HepG2 (cell line): ENCODE measurements at regions not wholly inside any gene's neighbourhood (a gene's known extent, or its start where the extent isn't known, plus 50 kb on each side); places are given as distances from the start of the nearest gene placed in this dataset.

Experiments
- ATAC-seq: fragments of 200-7000 bp; cut with Tn5 transposase; 3 replicates; pipeline ENCODE4 v1.9.1; 2020; ENCODE audit warnings: mild to moderate bottlenecking, moderate library complexity
- BruUV-seq: library from RNA; stranded (reverse); fragments of 400-500 nt; replicated peaks from 2 replicates; lab custom pipeline; 2021; lab: Mats Ljungman, UMichigan
- CTCF ChIA-PET: fragments of 300-600 bp; formaldehyde crosslinking; extraction: SDS; loops from one replicate; lab custom pipeline; 2021; ENCODE audit warnings: low total read pairs, inconsistent platforms, low intra/inter-chr PET ratio; lab: Yijun Ruan, JAX
- POLR2A ChIA-PET: fragments of 350-600 bp; sonication (Branson Sonifier 250); formaldehyde crosslinking; loops from one replicate; lab custom pipeline; 2020; ENCODE audit warnings: antibody characterized with exemption, inconsistent platforms; lab: Yijun Ruan, JAX
- DNase-seq: peaks from one replicate; pipeline ENCODE4 v3.0.0-alpha.2; 2015; ENCODE audit warnings: low spot score
- FAIRE-seq: peaks from 3 replicates; lab custom pipeline; 2011; peaks lifted over from hg19 to GRCh38; lab: Jason Lieb, UNC
- H2AFZ ChIP-seq: one replicate; pipeline ENCODE4 v1.6.1; 2011; ENCODE audit warnings: low read length, inconsistent platforms
- H3K27ac ChIP-seq: fragments of 300-600 bp; 3 replicates; pipeline ENCODE4 v1.8.0; 2011; ENCODE audit warnings: mixed run types, mild to moderate bottlenecking, mixed read lengths, low read length, inconsistent platforms; ENCODE audit not compliant: insufficient read depth; ENCODE audit errors: extremely low read length
- H3K27me3 ChIP-seq, 2 experiments: fragments of 200-600 bp in 1 of 2; 2 replicates in 1 of 2; 3 replicates in 1 of 2; pipeline versions ENCODE4 v1.6.0 to v1.8.0; 2011; ENCODE audit warnings: low read length in 2 of 2, mild to moderate bottlenecking in 2 of 2, moderate library complexity in 2 of 2, inconsistent platforms in 1 of 2; ENCODE audit not compliant: insufficient read depth in 2 of 2, control insufficient read depth in 1 of 2
- H3K36me3 ChIP-seq, 2 experiments: fragments of 200-600 bp in 1 of 2; replicated peaks in 1 of 2; 2 replicates in 1 of 2; 3 replicates in 1 of 2; pipeline versions ENCODE4 v1.5.1 to v1.8.0; 2011; ENCODE audit warnings: low read length in 2 of 2, inconsistent platforms in 1 of 2; ENCODE audit not compliant: insufficient read depth in 2 of 2, control insufficient read depth in 1 of 2
- H3K4me1 ChIP-seq: 2 replicates; pipeline ENCODE4 v1.5.1; 2012; ENCODE audit warnings: low read length, inconsistent platforms; ENCODE audit not compliant: insufficient read depth
- H3K4me2 ChIP-seq: 2 replicates; pipeline ENCODE4 v1.6.0; 2011; ENCODE audit warnings: low read depth, low read length, inconsistent platforms
- H3K4me3 ChIP-seq, 3 experiments: fragments of 200-600 bp in 1 of 3; sonication (generic), shearing (Covaris generic) in 1 of 3; replicated peaks in 1 of 3; 2 replicates each; pipeline ENCODE4 v1.5.1; 2011 to 2016; ENCODE audit warnings: low read length in 3 of 3, inconsistent platforms in 2 of 3, low read depth in 2 of 3, mild to moderate bottlenecking in 2 of 3, control low read depth in 1 of 3, mixed read lengths in 1 of 3; ENCODE audit not compliant: insufficient read depth in 1 of 3
- H3K79me2 ChIP-seq: one replicate; pipeline ENCODE4 v1.6.1; 2011; ENCODE audit warnings: low read length, inconsistent platforms; ENCODE audit not compliant: insufficient read depth
- H3K9ac ChIP-seq: 2 replicates; pipeline ENCODE4 v1.6.0; 2011; ENCODE audit warnings: mild to moderate bottlenecking, low read depth, low read length, inconsistent platforms; ENCODE audit not compliant: insufficient read depth
- H3K9me3 ChIP-seq: 2 replicates; pipeline ENCODE4 v1.5.1; 2012; ENCODE audit warnings: mild to moderate bottlenecking, low read length
- H4K20me1 ChIP-seq: 2 replicates; pipeline ENCODE4 v1.6.0; 2011; ENCODE audit warnings: inconsistent platforms, mild to moderate bottlenecking, low read length, moderate library complexity; ENCODE audit not compliant: insufficient read depth
- ZBTB46 ChIP-seq: sonication (generic); formaldehyde crosslinking; IDR thresholded peaks from 2 replicates; pipeline ENCODE4 v1.4.0; 2020; ENCODE audit warnings: mild to moderate bottlenecking, missing genetic modification reagents, borderline replicate concordance
- ZFP41 ChIP-seq: sonication (generic); formaldehyde crosslinking; IDR thresholded peaks from 2 replicates; pipeline ENCODE4 v1.4.0; 2020; ENCODE audit warnings: mild to moderate bottlenecking, missing genetic modification reagents, borderline replicate concordance
- WGBS: methylation state at CpG from one replicate; pipeline ENCODE4 v1.1.6; 2017; ENCODE audit warnings: low lambda C conversion rate; 5-methylcytosine and 5-hydroxymethylcytosine counted together
- in situ Hi-C: cut with HindIII; loops from 2 replicates; pipeline ENCODE4 v1.10.0; 2017; ENCODE audit warnings: low pct_unique_long_range_greater_than_20kb; ENCODE audit not compliant: extremely low pct_ligation_motif_present
- intact Hi-C: fragments of 100-400 bp; cut with micrococcal nuclease; formaldehyde crosslinking; loops from one replicate; pipeline ENCODE4 v1.10.0; 2022; ENCODE audit not compliant: unreplicated experiment
- TF ChIP-seq, protein P1 (sequence below): sonication (generic); formaldehyde crosslinking; IDR thresholded peaks from 2 replicates; pipeline ENCODE4 v1.4.0; 2020; ENCODE audit warnings: mild to moderate bottlenecking, missing genetic modification reagents

DNA sequence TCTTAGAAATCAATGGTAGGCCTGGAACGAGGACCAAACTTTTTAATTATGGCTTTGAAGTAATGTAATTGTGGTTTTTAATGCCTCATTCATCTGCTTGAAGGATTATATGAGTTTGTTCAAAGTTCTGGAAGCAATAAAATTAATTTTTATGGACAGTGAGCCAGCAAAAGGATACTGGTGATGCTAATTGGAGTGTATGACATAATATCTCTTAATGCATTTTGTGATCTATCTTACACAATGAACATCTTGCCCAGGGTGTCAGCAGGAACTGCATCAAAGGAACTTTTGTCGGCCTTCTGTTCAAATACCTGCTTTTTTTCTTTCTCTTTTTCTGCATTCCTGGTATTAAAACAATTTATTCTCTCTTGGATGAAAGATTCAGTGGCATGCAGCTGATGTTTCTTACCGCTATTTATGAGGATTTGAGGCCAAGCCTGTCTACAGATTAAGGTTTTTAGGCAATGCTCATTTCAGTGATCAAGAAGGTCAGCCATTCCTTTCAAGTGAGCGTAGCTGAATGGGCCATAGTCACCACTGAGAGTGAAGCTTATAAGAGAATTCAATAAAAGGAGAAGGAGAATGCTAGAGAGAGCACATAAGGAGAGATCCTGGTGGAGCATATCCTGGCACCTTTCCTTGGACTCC, 974.8 kb downstream of the SORCS3 start:
- CTCF ChIA-PET, result no interaction called here
- DNase-seq (no peak), FAIRE-seq (no peak)
- Histone ChIP-seq H3K36me3 (no peaks in the 10 kb centered on the region), H3K27ac (no peak overlapping the region), H4K20me1 (no peaks in the 10 kb centered on the region), H3K9ac (no peak overlapping the region)
- in situ Hi-C loops, result no loop called here
- TF ChIP-seq ZBTB46 (CRISPR knock-in tag) (no peak), ZFP41 (CRISPR knock-in tag) (no peak)
- TF ChIP-seq, protein P1, sequence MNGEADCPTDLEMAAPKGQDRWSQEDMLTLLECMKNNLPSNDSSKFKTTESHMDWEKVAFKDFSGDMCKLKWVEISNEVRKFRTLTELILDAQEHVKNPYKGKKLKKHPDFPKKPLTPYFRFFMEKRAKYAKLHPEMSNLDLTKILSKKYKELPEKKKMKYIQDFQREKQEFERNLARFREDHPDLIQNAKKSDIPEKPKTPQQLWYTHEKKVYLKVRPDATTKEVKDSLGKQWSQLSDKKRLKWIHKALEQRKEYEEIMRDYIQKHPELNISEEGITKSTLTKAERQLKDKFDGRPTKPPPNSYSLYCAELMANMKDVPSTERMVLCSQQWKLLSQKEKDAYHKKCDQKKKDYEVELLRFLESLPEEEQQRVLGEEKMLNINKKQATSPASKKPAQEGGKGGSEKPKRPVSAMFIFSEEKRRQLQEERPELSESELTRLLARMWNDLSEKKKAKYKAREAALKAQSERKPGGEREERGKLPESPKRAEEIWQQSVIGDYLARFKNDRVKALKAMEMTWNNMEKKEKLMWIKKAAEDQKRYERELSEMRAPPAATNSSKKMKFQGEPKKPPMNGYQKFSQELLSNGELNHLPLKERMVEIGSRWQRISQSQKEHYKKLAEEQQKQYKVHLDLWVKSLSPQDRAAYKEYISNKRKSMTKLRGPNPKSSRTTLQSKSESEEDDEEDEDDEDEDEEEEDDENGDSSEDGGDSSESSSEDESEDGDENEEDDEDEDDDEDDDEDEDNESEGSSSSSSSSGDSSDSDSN, result no peak
- TF ChIP-seq, all 625 proteins: peak for 0
- 7% methylated on average over 4 of the region's 4 CpGs for WGBS
- Histone ChIP-seq H3K4me3 (no peak overlapping the region), H3K4me1 (no peaks in the 10 kb centered on the region), H3K27me3 (no peaks in the 10 kb centered on the region), H3K9me3 (peaks cover 72% of the 10 kb centered on the region), H3K79me2 (no peaks in the 10 kb centered on the region), H2AFZ (no peak overlapping the region), H3K4me2 (no peak overlapping the region)
- ATAC-seq, result no peak
- no TSS peak for BruUV-seq
- intact Hi-C loops, result no loop called here
- POLR2A ChIA-PET, result no interaction called here
